Cardiac fibroblast (primary cell): ENCODE measurements at regions not wholly inside any gene's neighbourhood (a gene's known extent, or its start where the extent isn't known, plus 50 kb on each side); places are given as distances from the start of the nearest gene placed in this dataset.

Source experiments
- DNase-seq, 2 donors: peaks; one replicate each; pipeline versions ENCODE4 v3.0.0 to v3.0.0-alpha.2; 2010; ENCODE audit warnings: low read depth in 2 of 2
- H3K4me3 ChIP-seq, 2 donors: replicated peaks in 1 of 2; 1 replicate in 1 of 2; 2 replicates in 1 of 2; pipeline ENCODE4 v1.5.1; 2011; ENCODE audit warnings: low read depth in 2 of 2, low read length in 2 of 2, mild to moderate bottlenecking in 2 of 2, moderate library complexity in 1 of 2
- TF ChIP-seq, protein P1 (sequence below): IDR thresholded peaks from one replicate; pipeline ENCODE4 v1.5.1; 2011; ENCODE audit warnings: low read depth, mild to moderate bottlenecking, low read length, inconsistent platforms

DNA sequence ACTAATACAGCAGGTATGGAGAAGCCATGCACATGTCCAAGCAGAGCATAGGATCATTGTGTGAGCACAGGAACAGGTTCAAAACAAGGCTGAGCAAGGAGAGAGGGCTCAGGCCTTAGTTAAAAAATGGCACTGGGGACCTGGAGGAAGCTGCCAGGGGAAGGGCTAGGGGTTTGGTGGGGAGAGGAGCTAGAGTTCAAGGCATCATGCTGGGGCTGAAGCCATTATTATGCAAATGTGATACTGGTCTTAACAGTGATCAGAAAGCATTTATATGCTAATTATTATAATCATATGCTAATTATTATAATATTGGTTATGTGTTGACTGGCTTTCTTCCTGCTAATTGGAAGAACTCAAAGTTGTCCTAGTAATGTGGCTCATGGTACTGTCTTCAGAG lies 546.0 kb upstream of the CFAP20DC start:
- no peak for DNase-seq
- no peak overlapping the region for H3K4me3 ChIP-seq
- TF ChIP-seq, protein P1, sequence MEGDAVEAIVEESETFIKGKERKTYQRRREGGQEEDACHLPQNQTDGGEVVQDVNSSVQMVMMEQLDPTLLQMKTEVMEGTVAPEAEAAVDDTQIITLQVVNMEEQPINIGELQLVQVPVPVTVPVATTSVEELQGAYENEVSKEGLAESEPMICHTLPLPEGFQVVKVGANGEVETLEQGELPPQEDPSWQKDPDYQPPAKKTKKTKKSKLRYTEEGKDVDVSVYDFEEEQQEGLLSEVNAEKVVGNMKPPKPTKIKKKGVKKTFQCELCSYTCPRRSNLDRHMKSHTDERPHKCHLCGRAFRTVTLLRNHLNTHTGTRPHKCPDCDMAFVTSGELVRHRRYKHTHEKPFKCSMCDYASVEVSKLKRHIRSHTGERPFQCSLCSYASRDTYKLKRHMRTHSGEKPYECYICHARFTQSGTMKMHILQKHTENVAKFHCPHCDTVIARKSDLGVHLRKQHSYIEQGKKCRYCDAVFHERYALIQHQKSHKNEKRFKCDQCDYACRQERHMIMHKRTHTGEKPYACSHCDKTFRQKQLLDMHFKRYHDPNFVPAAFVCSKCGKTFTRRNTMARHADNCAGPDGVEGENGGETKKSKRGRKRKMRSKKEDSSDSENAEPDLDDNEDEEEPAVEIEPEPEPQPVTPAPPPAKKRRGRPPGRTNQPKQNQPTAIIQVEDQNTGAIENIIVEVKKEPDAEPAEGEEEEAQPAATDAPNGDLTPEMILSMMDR, result no peak

DNA sequence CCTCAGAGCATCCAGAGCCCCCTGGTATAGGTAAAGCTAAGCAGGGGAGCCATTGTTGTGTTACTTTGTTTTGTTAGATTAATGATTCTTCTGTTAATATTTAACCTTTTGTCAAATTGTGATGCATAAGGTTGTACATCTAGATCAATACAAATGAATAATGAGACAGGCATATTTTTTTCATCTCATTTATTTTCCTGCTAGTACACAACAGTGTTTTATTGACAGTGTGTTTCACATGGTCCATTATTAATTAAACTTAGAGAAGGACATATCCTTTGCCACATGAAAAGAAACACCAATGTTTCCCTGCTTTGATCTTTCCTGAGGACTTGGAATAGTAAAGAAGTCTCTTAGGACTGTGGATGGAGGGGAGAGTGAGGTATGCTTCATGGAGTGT lies 543.6 kb upstream of the CFAP20DC start:
- no peak for DNase-seq
- no peak overlapping the region for H3K4me3 ChIP-seq
- TF ChIP-seq, protein P1, result no peak

DNA sequence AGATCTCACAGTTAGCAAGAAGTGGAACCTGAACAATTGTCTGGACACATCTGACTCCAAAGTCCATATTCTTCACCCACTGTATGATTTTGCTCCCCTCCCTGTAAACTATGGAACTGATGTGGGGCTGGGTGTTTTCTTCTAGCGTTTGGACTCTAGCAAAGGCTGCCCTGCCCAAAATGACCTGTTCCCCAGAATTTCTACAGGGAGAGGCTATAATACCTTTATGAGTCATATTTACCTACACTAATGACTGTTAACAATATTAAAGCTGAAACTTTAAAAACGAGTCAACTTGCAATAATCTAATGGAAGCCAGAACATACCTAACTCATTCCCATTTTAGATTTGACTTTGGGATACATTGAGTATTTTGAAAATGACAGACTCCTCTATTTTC lies 531.2 kb upstream of the CFAP20DC start:
- DNase-seq, result no peak

DNA sequence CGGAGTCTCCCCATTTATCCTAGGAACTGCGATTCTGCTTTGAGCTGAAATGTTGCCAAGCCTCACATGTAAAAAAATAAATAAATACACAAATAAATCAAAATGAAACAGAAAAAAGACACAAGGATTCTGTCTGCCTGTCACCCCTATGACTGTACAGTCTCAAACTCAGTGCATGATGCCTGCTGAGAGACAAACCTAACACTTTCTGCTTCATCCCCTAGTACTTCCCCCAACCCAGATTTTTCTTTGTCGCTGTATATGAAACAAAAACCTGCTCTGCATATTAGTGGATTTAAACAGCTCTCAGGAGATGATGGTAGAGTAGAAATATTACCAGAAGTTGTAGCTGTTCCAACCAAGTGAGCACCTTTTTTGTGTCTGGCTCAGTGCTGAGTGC lies 530.7 kb upstream of the CFAP20DC start:
- H3K4me3 ChIP-seq, result no peak overlapping the region
- DNase-seq, result no peak
- TF ChIP-seq, protein P1, result no peak

More for the DNA sequence above, 531.2 kb upstream of the CFAP20DC start:
- TF ChIP-seq, protein P1, result no peak
- no peak overlapping the region for H3K4me3 ChIP-seq

DNA sequence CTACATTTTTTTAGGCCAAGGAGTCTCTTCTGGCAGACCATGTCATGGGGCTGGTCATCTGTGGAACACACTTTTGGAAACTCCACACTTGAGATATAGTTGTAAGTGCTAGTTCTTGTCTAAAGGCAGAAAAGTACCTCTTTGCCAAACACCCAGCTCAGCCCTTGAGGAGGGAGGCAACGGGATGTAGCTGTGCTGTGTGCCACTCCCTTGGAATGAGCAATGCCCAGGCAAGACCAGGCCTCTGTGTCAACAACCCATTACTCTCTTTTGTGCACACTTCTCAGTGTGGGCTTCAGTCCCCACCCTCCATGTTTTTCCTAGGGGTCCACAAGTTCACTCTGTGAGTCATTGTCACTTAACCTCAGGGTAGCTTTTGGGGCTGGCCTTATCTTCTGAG lies 528.3 kb upstream of the CFAP20DC start:
- no peak overlapping the region for H3K4me3 ChIP-seq
- TF ChIP-seq, protein P1, result no peak
- DNase-seq, result no peak

DNA sequence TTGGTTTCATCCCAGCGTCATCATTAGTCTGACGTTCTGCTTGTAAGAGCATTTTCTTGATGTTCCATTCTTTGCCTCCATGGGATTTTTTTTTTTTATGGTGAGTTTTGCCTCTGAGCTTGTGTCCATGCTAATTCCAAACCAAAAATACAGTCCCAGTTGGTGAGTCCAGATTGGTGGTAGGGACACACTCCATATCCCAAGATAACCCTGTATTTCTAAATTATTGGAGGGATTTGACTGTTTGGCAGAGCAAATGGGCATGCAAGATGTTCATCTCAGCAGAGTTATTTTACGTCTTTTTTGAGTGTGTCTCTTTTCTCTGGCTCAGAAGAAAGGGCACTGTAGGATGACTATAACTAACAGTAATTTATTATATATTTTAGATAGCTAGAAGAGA lies 526.8 kb upstream of the CFAP20DC start:
- DNase-seq, result no peak
- no peak overlapping the region for H3K4me3 ChIP-seq
- TF ChIP-seq, protein P1, result no peak
